Keratinocyte (primary cell): ENCODE measurements at regions not wholly inside any gene's neighbourhood (a gene's known extent, or its start where the extent isn't known, plus 50 kb on each side); places are given as distances from the start of the nearest gene placed in this dataset.
"Not testable (repeated sequence)": the region's sequence is repeated elsewhere in the genome, so short reads cannot be mapped to it uniquely, and the experiment has no call there.

Experiments
- DNase-seq: peaks from one replicate; pipeline ENCODE4 v3.0.0-alpha.2; 2011; ENCODE audit warnings: low read depth, missing footprints, low spot score
- FAIRE-seq: peaks from 2 replicates; lab custom pipeline; 2011; peaks lifted over from hg19 to GRCh38; lab: Jason Lieb, UNC
- H2AFZ ChIP-seq: 2 replicates; pipeline ENCODE4 v1.6.0; 2012; ENCODE audit warnings: low read length, control low read depth, inconsistent platforms; ENCODE audit not compliant: control insufficient read depth
- H3K27ac ChIP-seq: 2 replicates; pipeline ENCODE4 v1.5.1; 2011; ENCODE audit warnings: low read length; ENCODE audit not compliant: control insufficient read depth, insufficient read depth
- H3K27me3 ChIP-seq: 3 replicates; pipeline ENCODE4 v1.6.0; 2011; ENCODE audit warnings: low read length; ENCODE audit not compliant: control insufficient read depth, insufficient read depth; ENCODE audit errors: extremely low read depth
- H3K36me3 ChIP-seq, 2 experiments: 2 replicates in 1 of 2; 3 replicates in 1 of 2; pipeline ENCODE4 v1.5.1; 2011; ENCODE audit warnings: low read length in 2 of 2, mild to moderate bottlenecking in 1 of 2; ENCODE audit not compliant: control insufficient read depth in 2 of 2, insufficient read depth in 2 of 2; ENCODE audit errors: extremely low read depth in 1 of 2
- H3K4me1 ChIP-seq: 3 replicates; pipeline ENCODE4 v1.5.1; 2011; ENCODE audit warnings: low read length; ENCODE audit not compliant: control insufficient read depth, insufficient read depth; ENCODE audit errors: extremely low read depth
- H3K4me2 ChIP-seq: 3 replicates; pipeline ENCODE4 v1.6.0; 2011; ENCODE audit warnings: low read depth, low read length; ENCODE audit not compliant: control insufficient read depth, insufficient read depth; ENCODE audit errors: extremely low read depth
- H3K4me3 ChIP-seq, 3 experiments: fragments of 200-600 bp in 1 of 3; sonication (generic) in 1 of 3; 2 replicates in 2 of 3; 3 replicates in 1 of 3; pipeline ENCODE4 v1.5.1; 2011 to 2016; ENCODE audit warnings: low read length in 3 of 3, mild to moderate bottlenecking in 3 of 3, control low read depth in 2 of 3, inconsistent platforms in 1 of 3, low read depth in 1 of 3, mixed read lengths in 1 of 3, mixed run types in 1 of 3, moderate library complexity in 1 of 3; ENCODE audit not compliant: control insufficient read depth in 2 of 3, insufficient read depth in 2 of 3; ENCODE audit errors: extremely low read depth in 1 of 3
- H3K79me2 ChIP-seq: 2 replicates; pipeline ENCODE4 v1.6.0; 2012; ENCODE audit warnings: low read length; ENCODE audit not compliant: control insufficient read depth, insufficient read depth
- H3K9ac ChIP-seq: 3 replicates; pipeline ENCODE4 v1.6.0; 2011; ENCODE audit warnings: low read length; ENCODE audit not compliant: control insufficient read depth, insufficient read depth; ENCODE audit errors: extremely low read depth
- H3K9me1 ChIP-seq: 3 replicates; pipeline ENCODE4 v1.6.0; 2011; ENCODE audit warnings: low read length; ENCODE audit not compliant: control insufficient read depth, insufficient read depth; ENCODE audit errors: extremely low read depth
- H3K9me3 ChIP-seq: 2 replicates; pipeline ENCODE4 v1.5.1; 2012; ENCODE audit warnings: low read depth, low read length; ENCODE audit not compliant: control insufficient read depth
- H4K20me1 ChIP-seq: 3 replicates; pipeline ENCODE4 v1.6.0; 2011; ENCODE audit warnings: low read length; ENCODE audit not compliant: control insufficient read depth, insufficient read depth; ENCODE audit errors: extremely low read depth
- EZH2 ChIP-seq: IDR thresholded peaks from one replicate; pipeline ENCODE4 v1.6.1; 2012; ENCODE audit warnings: inconsistent platforms, mild to moderate bottlenecking, low read length, moderate library complexity
- dilution Hi-C: fragments of 300-500 bp; cut with MboI; formaldehyde crosslinking; loops from one replicate; pipeline ENCODE4 v1.7.0; 2020; ENCODE audit warnings: low sequenced_read_pairs; ENCODE audit not compliant: extremely low pct_ligation_motif_present
- TF ChIP-seq, protein P1 (sequence below), 3 experiments: IDR thresholded peaks in 1 of 3; conservative IDR thresholded peaks in 1 of 3; optimal IDR thresholded peaks in 1 of 3; 2 replicates in 2 of 3; 3 replicates in 1 of 3; pipeline versions ENCODE3 to v1.5.1; 2011; ENCODE audit warnings: low read length in 3 of 3, mild to moderate bottlenecking in 3 of 3, moderate library complexity in 2 of 3, control low read depth in 1 of 3, inconsistent platforms in 1 of 3; ENCODE audit not compliant: insufficient read depth in 2 of 3; ENCODE audit errors: extremely low read depth in 1 of 3

DNA sequence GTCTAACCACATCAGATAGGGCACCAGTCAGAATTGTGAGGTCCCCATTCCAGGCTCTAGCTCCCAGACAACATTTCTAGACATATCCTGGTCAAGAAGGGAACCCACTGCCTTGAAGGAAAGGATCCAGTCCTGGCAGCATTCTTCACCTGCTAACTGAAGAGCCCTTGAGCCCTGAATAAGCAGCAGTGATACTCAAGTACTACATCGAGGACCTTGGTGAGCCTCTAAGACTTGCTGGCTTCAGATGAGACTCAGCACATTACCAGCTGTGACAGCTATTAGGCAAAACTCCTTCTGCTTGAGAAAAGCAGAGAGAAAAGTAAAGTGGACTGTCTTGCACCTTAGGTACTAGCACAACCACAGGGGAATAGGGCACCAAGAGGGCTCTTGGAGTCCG lies 205.8 kb upstream of the F9 start:
- H3K4me3 ChIP-seq: no peak overlapping the region

DNA sequence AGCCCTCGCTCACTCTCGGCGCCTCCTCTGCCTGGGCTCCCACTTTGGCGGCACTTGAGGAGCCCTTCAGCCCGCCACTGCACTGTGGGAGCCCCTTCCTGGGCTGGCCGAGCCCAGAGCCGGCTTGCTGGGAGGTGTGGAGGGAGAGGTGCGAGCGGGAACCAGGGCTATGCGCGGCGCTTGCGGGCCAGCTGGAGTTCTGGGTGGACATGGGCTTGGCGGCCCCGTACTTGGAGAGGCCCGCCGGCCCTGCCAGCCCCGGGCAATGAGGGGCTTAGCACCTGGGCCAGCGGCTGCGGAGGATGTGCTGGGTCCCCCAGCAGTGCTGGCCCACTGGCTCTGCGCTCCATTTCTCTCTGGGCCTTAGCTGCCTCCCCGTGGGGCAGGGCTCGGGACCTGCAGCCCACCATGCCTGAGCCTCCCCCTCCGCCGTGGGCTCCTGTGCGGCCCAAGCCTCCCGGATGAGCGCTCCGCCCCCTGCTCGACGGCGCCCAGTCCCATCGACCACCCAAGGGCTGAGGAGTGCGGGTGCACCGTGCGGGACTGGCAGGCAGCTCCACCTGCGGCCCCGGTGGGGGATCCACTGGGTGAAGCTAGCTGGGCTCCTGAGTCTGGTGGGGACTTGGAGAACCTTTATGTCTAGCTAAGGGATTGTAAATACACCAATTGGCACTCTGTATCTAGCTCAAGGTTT lies 209.7 kb upstream of the F9 start:
- dilution Hi-C loops, H2AFZ ChIP-seq, H3K9ac ChIP-seq, H3K4me1 ChIP-seq, FAIRE-seq, H3K27me3 ChIP-seq, H3K9me3 ChIP-seq, H3K4me3 ChIP-seq, H4K20me1 ChIP-seq, H3K9me1 ChIP-seq, H3K36me3 ChIP-seq, H3K4me2 ChIP-seq, DNase-seq, H3K79me2 ChIP-seq, H3K27ac ChIP-seq: not testable (repeated sequence)

More for the DNA sequence above, 205.8 kb upstream of the F9 start:
- no peak overlapping the region for H3K9ac ChIP-seq
- no peaks in the 10 kb centered on the region for H3K9me3 ChIP-seq
- no peak for TF ChIP-seq EZH2
- TF ChIP-seq, protein P1, sequence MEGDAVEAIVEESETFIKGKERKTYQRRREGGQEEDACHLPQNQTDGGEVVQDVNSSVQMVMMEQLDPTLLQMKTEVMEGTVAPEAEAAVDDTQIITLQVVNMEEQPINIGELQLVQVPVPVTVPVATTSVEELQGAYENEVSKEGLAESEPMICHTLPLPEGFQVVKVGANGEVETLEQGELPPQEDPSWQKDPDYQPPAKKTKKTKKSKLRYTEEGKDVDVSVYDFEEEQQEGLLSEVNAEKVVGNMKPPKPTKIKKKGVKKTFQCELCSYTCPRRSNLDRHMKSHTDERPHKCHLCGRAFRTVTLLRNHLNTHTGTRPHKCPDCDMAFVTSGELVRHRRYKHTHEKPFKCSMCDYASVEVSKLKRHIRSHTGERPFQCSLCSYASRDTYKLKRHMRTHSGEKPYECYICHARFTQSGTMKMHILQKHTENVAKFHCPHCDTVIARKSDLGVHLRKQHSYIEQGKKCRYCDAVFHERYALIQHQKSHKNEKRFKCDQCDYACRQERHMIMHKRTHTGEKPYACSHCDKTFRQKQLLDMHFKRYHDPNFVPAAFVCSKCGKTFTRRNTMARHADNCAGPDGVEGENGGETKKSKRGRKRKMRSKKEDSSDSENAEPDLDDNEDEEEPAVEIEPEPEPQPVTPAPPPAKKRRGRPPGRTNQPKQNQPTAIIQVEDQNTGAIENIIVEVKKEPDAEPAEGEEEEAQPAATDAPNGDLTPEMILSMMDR (optimal IDR thresholded peaks at IDR 0.05 in 1 of 3, IDR thresholded peaks at IDR 0.05 in 1 of 3, conservative IDR thresholded peaks at IDR 0.05 in 1 of 3; ENCODE audit: extremely low read depth in 1 of 3, insufficient read depth in 2 of 3, low read length in 3 of 3): no peak
- no peak overlapping the region for H2AFZ ChIP-seq
- H3K27ac ChIP-seq: no peak overlapping the region
- H3K4me2 ChIP-seq: no peak overlapping the region
- H3K36me3 ChIP-seq: no peaks in the 10 kb centered on the region
- FAIRE-seq: no peak
- dilution Hi-C loops: no loop called here
- no peaks in the 10 kb centered on the region for H3K4me1 ChIP-seq
- DNase-seq: no peak
- no peaks in the 10 kb centered on the region for H3K9me1 ChIP-seq
- H4K20me1 ChIP-seq: no peaks in the 10 kb centered on the region
- H3K27me3 ChIP-seq: no peaks in the 10 kb centered on the region
- H3K79me2 ChIP-seq: no peaks in the 10 kb centered on the region

DNA sequence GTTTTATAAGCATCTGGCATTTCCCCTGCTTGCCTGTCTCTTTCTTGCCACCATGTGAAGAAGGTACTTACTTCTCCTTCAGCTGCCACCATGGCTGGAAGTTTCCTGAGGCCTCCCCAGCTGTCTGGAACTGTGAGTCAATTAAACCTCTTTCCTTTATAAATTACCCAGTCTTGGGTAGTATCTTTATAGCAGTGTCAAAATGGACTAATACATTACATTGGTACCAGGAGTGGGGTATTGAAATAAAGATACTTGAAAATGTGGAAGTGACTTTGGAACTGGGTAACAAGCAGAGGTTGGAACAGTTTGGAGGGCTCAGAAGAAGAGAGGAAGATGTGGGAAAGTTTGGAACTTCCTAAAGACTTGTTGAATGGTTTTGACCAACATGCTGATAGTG lies 223.9 kb upstream of the F9 start:
- H3K4me2 ChIP-seq, H3K27ac ChIP-seq, H3K27me3 ChIP-seq, H4K20me1 ChIP-seq, H3K9me1 ChIP-seq, H3K79me2 ChIP-seq, H3K9ac ChIP-seq, dilution Hi-C loops, DNase-seq, H2AFZ ChIP-seq, FAIRE-seq, H3K4me1 ChIP-seq, H3K36me3 ChIP-seq, H3K4me3 ChIP-seq, H3K9me3 ChIP-seq: not testable (repeated sequence)
